B cell (primary cell): ENCODE measurements at regions not wholly inside any gene's neighbourhood (a gene's known extent, or its start where the extent isn't known, plus 50 kb on each side); places are given as distances from the start of the nearest gene placed in this dataset.

Source experiments
- ATAC-seq: fragments of 200-7000 bp; cut with Tn5 transposase; one replicate; pipeline ENCODE4 v1.10.0; 2021; ENCODE audit warnings: low read depth, mild to moderate bottlenecking, moderate number of reproducible peaks, moderate library complexity
- CTCF ChIA-PET: fragments of 350-600 bp; sonication (Branson Sonifier 250); formaldehyde crosslinking; loops from one replicate; lab custom pipeline; 2021; ENCODE audit warnings: antibody characterized with exemption, inconsistent platforms; lab: Charles Lee
- POLR2A ChIA-PET: fragments of 350-600 bp; sonication (Branson Sonifier 250); formaldehyde crosslinking; loops from one replicate; lab custom pipeline; 2021; ENCODE audit warnings: antibody characterized with exemption; lab: Charles Lee
- DNase-seq: peaks from one replicate; pipeline ENCODE4 v3.0.0; 2013
- H2AFZ ChIP-seq: 2 replicates; pipeline ENCODE4 v1.6.1; 2012; ENCODE audit warnings: mild to moderate bottlenecking, low read depth, low read length; ENCODE audit not compliant: insufficient read depth, poor library complexity, severe bottlenecking
- H3K27ac ChIP-seq, 2 donors: 1 replicate in 1 of 2; 2 replicates in 1 of 2; pipeline ENCODE4 v1.5.1; 2012 to 2013; ENCODE audit warnings: low read length in 2 of 2, mild to moderate bottlenecking in 2 of 2, moderate library complexity in 1 of 2
- H3K27me3 ChIP-seq, 4 experiments: fragments of 200-600 bp in 1 of 4; sonication (generic) in 1 of 4; replicated peaks in 1 of 4; 1 replicate in 2 of 4; 2 replicates in 2 of 4; pipeline versions ENCODE4 v1.6.1 to v1.7.0; 2013 to 2016; ENCODE audit warnings: low read length in 3 of 4, mild to moderate bottlenecking in 2 of 4, mixed read lengths in 1 of 4, moderate library complexity in 1 of 4; ENCODE audit not compliant: insufficient read depth in 4 of 4, control insufficient read depth in 3 of 4; ENCODE audit errors: control extremely low read depth in 1 of 4
- H3K36me3 ChIP-seq, 2 experiments: replicated peaks in 1 of 2; 1 replicate in 1 of 2; 2 replicates in 1 of 2; pipeline versions ENCODE4 v1.6.1 to v1.7.1; 2013; ENCODE audit warnings: low read length in 1 of 2; ENCODE audit not compliant: insufficient read depth in 2 of 2, control insufficient read depth in 1 of 2; ENCODE audit errors: control extremely low read depth in 1 of 2, extremely low read depth in 1 of 2
- H3K4me1 ChIP-seq, 2 donors: fragments of 200-600 bp in 1 of 2; sonication (generic) in 1 of 2; 1 replicate in 1 of 2; 2 replicates in 1 of 2; pipeline versions ENCODE4 v1.5.1 to v1.6.1; 2013 to 2017; ENCODE audit warnings: low read length in 2 of 2; ENCODE audit not compliant: control insufficient read depth in 2 of 2, insufficient read depth in 2 of 2
- H3K4me2 ChIP-seq: replicated peaks from 2 replicates; pipeline ENCODE3; 2012; ENCODE audit warnings: mild to moderate bottlenecking, low read depth, low read length; ENCODE audit not compliant: poor library complexity, severe bottlenecking
- H3K4me3 ChIP-seq, 5 experiments: fragments of 200-600 bp in 1 of 5; sonication (generic) in 1 of 5; 1 replicate in 3 of 5; 2 replicates in 2 of 5; pipeline versions ENCODE4 v1.5.1 to v1.7.0; 2011 to 2016; ENCODE audit warnings: low read length in 4 of 5, mild to moderate bottlenecking in 4 of 5, low read depth in 2 of 5, control low read depth in 1 of 5, moderate library complexity in 1 of 5; ENCODE audit not compliant: insufficient read depth in 1 of 5; ENCODE audit errors: control extremely low read depth in 1 of 5, extremely low read depth in 1 of 5
- H3K79me2 ChIP-seq: fragments of 200-600 bp; sonication (generic); one replicate; pipeline ENCODE4 v1.6.0; 2016; ENCODE audit warnings: low read length; ENCODE audit not compliant: control insufficient read depth, insufficient read depth
- H3K9ac ChIP-seq: fragments of 200-600 bp; sonication (generic); 2 replicates; pipeline ENCODE4 v1.6.1; 2017; ENCODE audit warnings: mild to moderate bottlenecking, low read length, moderate library complexity
- H3K9me3 ChIP-seq, 3 donors: one replicate each; pipeline versions ENCODE4 v1.6.1 to v1.7.1; 2013; ENCODE audit warnings: low read length in 2 of 3; ENCODE audit not compliant: control insufficient read depth in 2 of 3, insufficient read depth in 1 of 3; ENCODE audit errors: control extremely low read depth in 1 of 3
- H4K20me1 ChIP-seq: 2 replicates; pipeline ENCODE4 v1.6.0; 2012; ENCODE audit warnings: mild to moderate bottlenecking, low read length; ENCODE audit not compliant: insufficient read depth, control insufficient read depth, poor library complexity, severe bottlenecking
- H3K27ac Mint-ChIP-seq: one replicate; pipeline ENCODE4 v1.8.0; 2021; ENCODE audit warnings: mixed read lengths
- H3K27me3 Mint-ChIP-seq: one replicate; pipeline ENCODE4 v1.8.0; 2021; ENCODE audit warnings: mixed read lengths
- H3K4me1 Mint-ChIP-seq: one replicate; pipeline ENCODE4 v1.8.0; 2021; ENCODE audit warnings: mixed read lengths
- H3K4me3 Mint-ChIP-seq: one replicate; pipeline ENCODE4 v1.8.0; 2021; ENCODE audit warnings: mixed read lengths
- H3K9me3 Mint-ChIP-seq: one replicate; pipeline ENCODE4 v1.8.0; 2022; ENCODE audit warnings: mixed read lengths; ENCODE audit not compliant: insufficient read depth
- EZH2 ChIP-seq: IDR thresholded peaks from 2 replicates; pipeline ENCODE4 v1.6.1; 2012; ENCODE audit warnings: borderline replicate concordance, low read depth, mild to moderate bottlenecking, moderate library complexity, low read length; ENCODE audit not compliant: insufficient read depth, poor library complexity, severe bottlenecking
- WGBS: methylation state at CpG from one replicate; pipeline ENCODE4 v1.1.5; 2013; ENCODE audit warnings: missing lambda C conversion rate; ENCODE audit not compliant: insufficient coverage; 5-methylcytosine and 5-hydroxymethylcytosine counted together
- intact Hi-C: fragments of 100-400 bp; cut with micrococcal nuclease; formaldehyde crosslinking; loops from one replicate; pipeline ENCODE4 v1.10.0; 2022
- TF ChIP-seq, protein P1 (sequence below): fragments of 200-600 bp; IDR thresholded peaks from one replicate; pipeline ENCODE4 v1.8.0; 2022; ENCODE audit warnings: antibody characterized with exemption, mild to moderate bottlenecking

DNA sequence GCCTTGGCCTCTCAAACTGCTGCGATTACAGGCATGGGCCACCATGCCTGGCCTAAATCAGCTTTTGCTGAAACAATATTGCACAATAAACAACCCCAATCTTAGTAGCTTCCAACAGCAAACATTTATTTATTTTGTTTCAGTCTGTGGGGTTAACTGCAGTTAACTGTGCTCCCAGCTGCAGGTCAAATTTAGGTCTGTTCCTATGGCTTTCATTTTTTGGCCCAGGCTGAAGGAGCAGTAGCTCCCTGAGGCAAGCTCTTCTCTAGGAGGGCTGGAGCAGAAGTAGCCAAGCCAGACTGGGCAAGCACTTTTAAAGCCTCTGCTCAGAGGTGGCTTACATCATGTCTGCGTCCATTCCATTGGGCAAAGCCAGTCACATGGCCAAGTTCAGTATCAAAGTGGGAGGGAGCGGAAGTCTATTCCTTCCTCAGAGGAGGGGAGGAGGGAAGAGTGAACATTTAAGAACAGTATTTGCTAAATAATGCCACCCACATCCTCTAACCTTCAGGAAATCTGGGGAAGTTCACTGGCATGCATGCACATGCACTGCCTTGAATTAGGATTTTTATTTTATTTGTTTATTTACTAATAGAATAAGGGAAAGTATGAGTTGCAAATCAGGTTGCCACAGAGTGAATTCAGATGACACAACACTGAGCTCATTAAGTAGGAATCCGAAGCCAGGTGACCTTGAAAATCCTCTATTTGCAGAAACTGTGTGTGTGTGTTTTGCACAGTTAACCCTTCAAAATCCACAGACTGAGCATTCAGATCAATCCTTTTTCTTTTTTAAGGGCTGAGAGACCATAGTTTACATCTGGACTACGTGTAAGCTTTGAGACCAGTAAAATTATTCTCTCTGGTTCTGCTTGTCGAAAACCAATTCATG is 122.0 kb upstream of the SEL1L start:
- H3K4me1 Mint-ChIP-seq, result no peaks in the 10 kb centered on the region
- WGBS, result 83% methylated on average over 3 of the region's 6 CpGs
- TF ChIP-seq, protein P1, sequence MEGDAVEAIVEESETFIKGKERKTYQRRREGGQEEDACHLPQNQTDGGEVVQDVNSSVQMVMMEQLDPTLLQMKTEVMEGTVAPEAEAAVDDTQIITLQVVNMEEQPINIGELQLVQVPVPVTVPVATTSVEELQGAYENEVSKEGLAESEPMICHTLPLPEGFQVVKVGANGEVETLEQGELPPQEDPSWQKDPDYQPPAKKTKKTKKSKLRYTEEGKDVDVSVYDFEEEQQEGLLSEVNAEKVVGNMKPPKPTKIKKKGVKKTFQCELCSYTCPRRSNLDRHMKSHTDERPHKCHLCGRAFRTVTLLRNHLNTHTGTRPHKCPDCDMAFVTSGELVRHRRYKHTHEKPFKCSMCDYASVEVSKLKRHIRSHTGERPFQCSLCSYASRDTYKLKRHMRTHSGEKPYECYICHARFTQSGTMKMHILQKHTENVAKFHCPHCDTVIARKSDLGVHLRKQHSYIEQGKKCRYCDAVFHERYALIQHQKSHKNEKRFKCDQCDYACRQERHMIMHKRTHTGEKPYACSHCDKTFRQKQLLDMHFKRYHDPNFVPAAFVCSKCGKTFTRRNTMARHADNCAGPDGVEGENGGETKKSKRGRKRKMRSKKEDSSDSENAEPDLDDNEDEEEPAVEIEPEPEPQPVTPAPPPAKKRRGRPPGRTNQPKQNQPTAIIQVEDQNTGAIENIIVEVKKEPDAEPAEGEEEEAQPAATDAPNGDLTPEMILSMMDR, result no peak
- no peak for TF ChIP-seq EZH2
- no peak overlapping the region for H3K27ac Mint-ChIP-seq
- H3K27me3 Mint-ChIP-seq, result no peaks in the 10 kb centered on the region
- POLR2A ChIA-PET, result no interaction called here
- no peaks in the 10 kb centered on the region for H3K27me3 ChIP-seq
- no peak overlapping the region for H3K4me3 Mint-ChIP-seq
- no peaks in the 10 kb centered on the region for H3K36me3 ChIP-seq
- no peaks in the 10 kb centered on the region for H3K79me2 ChIP-seq
- H4K20me1 ChIP-seq, result no peaks in the 10 kb centered on the region
- no peaks in the 10 kb centered on the region for H3K9me3 ChIP-seq
- no peaks in the 10 kb centered on the region for H3K4me1 ChIP-seq
- ATAC-seq (no peak), DNase-seq (no peak)
- intact Hi-C loops, result no loop called here
- peaks cover 3% of the 10 kb centered on the region for H3K9me3 Mint-ChIP-seq
- CTCF ChIA-PET, result no interaction called here
- no peak overlapping the region for H3K4me2 ChIP-seq
- no peak overlapping the region for H3K4me3 ChIP-seq
- no peak overlapping the region for H3K9ac ChIP-seq
- no peak overlapping the region for H3K27ac ChIP-seq
- H2AFZ ChIP-seq, result no peak overlapping the region

DNA sequence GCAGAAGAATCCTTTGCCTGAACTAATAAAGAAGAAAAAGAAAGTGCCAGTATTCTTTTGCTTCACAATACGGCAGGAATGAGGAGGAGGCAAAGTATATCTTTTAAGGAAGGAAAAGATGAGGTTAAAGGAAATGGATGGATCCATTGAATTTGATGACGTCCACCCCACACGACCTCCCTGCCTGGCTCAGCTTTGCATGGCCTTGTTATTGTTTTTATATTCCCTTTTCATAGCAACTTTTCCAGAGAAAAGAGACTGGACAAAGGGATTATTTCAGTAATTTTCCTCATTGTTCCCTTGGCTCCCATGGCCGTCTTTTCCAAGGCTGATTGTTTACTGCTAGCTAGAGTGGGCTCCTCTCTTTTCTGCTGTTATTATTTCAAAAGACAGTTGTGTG is 123.2 kb upstream of the SEL1L start:
- Mint-ChIP-seq H3K27me3 (no peaks in the 10 kb centered on the region), H3K27ac (no peak overlapping the region), H3K4me1 (no peaks in the 10 kb centered on the region), H3K4me3 (no peak overlapping the region), H3K9me3 (peaks cover 3% of the 10 kb centered on the region)
- Histone ChIP-seq H3K9ac (no peak overlapping the region), H2AFZ (no peak overlapping the region), H3K27ac (no peak overlapping the region), H4K20me1 (no peaks in the 10 kb centered on the region), H3K4me1 (no peaks in the 10 kb centered on the region), H3K4me3 (no peak overlapping the region), H3K27me3 (no peaks in the 10 kb centered on the region), H3K9me3 (no peaks in the 10 kb centered on the region), H3K79me2 (no peaks in the 10 kb centered on the region), H3K4me2 (no peak overlapping the region), H3K36me3 (no peaks in the 10 kb centered on the region)
- DNase-seq (no peak), ATAC-seq (no peak)
- POLR2A ChIA-PET, result no interaction called here
- no peak for TF ChIP-seq EZH2
- TF ChIP-seq, protein P1, result no peak
- intact Hi-C loops, result no loop called here
- CTCF ChIA-PET, result no interaction called here
- WGBS, result no CpG with 5 or more reads among the region's 4 CpGs
